Activated CD4-positive, alpha-beta T cell treated with anti-CD3 and anti-CD28 coated beads, Interleukin-2, amount 50 U/mL, for 48 hours (primary cell): ENCODE measurements at regions not wholly inside any gene's neighbourhood (a gene's known extent, or its start where the extent isn't known, plus 50 kb on each side); places are given as distances from the start of the nearest gene placed in this dataset.
A peak's percentile ranks its signal among the peaks of the same experiment; 100 is the strongest.
"Not testable (repeated sequence)": the region's sequence is repeated elsewhere in the genome, so short reads cannot be mapped to it uniquely, and the experiment has no call there.

Experiments used
- DNase-seq, 2 experiments: peaks; one replicate each; pipeline ENCODE4 v3.0.0-alpha.2; 2020

DNA sequence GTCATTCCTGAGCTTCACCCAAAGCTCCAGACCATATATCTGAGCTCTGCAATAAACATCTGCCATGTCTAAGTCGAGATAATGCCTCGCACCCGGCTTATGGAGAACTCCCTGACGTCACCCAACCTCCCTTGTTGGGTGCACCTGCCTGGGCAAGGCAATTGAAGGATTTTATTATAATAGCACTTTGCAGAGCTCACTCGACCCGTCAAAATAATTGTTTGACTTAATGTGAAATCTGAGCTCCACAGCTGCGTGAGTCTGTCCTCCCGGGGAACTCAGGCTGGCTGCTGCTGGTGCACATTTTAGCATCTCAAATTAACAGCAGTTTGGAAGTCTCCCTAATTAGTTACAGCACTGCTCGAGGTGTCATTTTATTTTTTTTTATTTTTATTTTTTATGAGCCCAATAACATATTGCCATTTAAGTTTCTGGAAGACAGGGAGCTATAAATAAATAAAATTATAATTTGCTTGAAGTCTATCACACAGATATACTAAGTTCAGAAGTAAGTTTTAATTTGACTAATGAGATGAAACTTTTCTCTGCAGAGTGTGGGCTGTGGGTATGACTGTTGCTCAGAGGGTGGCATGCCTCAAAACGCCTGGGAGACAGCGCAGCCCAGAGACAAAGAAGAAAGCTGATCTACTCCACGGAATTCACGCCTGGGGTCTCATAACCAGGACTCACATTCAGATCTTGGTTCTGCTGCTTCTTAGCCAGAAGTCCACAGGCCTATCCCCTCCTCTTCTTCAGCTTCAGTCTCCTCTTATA is 401.4 kb upstream of the C16orf82 start:
- DNase-seq = peak; percentile 1 to 11

DNA sequence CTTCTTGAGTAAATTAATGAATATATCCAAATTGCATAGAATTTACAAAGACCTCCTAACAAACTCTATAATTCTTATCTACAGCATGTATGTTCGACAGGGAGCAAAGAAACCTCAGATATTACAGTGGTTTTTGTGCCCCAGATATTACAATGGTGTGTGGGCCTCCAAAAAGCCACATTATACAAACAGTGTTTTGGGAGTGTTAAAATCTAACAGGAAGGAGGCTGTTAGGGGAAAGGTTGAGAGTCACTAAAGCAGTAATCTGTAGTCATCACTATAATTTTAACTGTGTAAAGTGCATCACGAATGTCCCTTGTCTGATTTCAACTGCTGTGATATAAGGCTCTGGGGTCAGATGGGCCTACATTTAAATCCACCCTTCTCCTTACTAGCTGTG is 400.2 kb upstream of the C16orf82 start:
- DNase-seq = no peak

DNA sequence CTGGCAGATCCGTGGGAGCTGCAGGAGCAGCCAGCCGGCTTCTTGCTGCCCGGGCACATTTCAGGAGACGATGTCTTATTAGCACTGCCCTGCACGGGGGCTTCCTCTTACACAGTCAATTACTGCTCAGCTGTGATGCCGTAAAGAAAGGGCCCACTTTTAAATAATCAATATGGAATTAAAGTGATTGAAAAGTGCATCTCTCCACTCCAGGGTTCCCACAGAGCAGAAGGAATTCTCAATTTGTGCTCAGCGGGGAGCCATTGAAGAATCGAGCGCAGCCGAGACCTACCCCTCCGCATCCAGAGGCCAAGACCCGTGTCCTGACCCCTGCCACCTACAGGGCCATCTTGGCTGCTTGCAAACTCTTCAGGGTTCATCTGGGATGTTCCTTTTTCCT is 399.4 kb upstream of the C16orf82 start:
- no peak for DNase-seq

DNA sequence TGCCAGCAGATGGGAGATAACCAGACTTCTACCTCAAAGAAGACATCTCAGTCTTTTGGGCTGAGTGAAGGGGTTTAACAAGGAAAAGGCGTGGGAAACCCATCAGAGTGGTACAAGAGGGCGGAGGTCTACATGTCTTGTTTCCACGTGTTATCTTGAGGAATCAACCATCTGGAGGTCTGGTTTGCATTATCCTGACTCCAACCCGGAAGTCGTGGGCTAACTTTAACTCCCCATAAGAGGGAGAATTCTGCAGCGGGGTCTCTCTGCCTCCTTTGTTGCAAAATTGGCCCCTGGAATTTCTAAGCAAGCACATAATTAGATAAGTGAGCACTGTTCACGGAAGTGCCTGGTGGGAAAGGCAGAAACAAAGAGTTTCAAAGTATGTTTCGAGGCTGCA is 398.7 kb upstream of the C16orf82 start:
- DNase-seq = no peak

DNA sequence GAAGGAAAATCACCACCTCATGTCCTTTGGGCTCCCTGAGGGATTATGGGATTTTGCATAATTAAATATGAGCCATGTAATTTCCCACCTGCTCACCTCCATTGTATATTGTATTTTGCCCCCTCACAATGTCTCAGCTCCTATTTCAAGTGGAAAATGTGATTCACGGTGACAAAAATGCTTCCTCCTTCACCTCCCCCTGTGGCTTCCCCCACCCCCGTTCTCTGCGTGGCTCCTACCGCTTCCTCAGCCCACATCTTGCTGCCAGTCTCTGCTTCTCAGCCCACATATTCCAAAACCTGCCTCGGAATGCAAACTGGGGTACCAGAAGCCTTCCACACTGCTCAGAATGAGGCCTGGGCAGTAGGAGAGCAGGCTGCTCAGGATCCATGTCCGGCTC is 394.5 kb upstream of the C16orf82 start:
- DNase-seq = peak; percentile 17 to 41

DNA sequence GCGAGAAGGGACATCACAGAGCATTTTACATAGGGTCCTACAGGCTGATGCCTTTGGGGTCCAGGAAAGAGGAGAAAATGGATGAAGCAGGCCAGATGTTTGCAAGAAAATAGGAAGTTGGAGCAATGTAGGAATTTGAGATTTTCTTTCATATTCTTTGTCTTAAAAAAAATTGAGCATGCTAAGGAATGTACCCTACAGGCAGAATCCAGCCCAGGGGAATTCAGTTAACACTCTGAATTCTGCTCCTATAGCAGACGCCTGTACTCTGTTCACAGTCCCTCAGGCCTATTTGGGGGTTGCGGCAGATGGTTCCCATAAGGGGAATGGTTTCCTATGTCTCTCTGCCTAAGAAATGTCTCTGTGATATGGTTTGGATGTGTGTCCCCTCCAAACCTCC is 393.7 kb upstream of the C16orf82 start:
- no peak for DNase-seq

DNA sequence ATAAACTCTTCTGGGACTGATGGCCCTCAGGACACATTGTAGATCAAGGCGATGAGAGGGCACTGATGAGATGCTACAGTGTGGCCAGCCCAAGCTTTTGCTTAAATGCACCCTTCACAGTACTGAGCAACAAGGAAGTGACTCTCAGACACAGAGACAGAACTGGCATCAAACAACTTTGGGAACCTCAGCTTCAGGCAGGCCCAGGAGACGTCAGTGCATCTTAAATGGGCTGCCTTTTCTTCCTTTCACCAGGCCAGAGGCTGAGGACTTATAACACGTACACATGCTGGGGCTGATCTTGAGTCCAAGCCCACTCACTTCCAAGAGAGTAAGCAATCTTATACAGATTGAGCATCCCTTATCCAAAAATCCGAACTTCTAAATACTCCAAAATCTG is 386.1 kb upstream of the C16orf82 start:
- no peak for DNase-seq

DNA sequence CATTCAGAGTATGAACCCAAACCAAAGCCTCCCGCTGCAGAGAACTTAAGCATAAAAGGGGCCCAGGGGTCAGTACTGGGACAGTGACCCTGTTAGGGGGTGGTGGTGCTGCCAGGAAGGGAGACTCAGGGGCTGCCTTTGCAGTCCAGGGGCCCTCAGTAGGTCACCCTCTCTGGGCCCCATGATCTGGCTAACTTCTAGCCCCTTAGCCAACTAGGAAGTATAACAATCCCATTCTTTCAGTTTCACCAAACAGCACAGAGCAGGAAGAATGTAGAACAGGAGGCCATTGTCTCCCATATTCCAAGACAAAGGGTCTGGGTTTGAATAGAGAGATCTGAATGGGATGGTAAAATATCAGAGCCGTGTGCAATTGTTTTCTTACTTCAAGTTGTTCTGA is 378.6 kb upstream of the C16orf82 start:
- no peak for DNase-seq

DNA sequence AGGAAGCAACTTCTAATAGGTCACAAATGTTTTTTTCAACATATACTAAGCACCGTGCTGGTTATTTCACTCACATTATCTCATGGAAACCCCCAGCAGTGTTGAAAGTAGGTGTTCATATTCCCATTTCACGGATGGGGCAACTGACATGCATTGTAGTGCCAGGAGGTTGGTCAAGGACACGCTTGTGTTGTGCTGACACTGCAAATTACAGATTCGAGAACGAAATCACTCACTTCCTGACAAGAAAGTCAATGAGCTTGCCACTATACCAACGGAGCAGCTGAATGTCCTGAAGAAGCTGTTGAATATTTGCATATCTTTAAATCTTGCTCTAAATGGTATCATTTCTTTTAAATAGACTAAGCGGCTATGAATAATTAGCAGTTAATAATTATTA is 378.0 kb upstream of the C16orf82 start:
- DNase-seq = no peak

DNA sequence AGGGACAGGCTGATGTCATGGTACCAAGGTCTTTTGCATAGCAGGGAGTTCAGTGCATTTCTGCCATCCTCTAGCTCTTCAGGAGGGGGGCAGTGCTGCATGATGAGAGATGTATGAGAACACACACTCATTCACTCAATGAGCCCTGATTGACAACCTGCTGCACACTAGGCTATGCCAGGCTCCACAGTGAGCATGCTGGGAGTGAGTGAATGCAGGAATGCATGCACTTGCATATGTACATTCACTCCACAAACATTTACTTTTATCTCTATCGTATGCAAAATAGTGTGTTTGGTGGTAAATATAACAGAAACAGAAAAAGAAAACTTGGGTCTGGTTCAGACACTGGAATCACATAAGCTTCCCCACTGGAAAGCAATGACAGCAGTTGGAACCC is 374.1 kb upstream of the C16orf82 start:
- DNase-seq = no peak

DNA sequence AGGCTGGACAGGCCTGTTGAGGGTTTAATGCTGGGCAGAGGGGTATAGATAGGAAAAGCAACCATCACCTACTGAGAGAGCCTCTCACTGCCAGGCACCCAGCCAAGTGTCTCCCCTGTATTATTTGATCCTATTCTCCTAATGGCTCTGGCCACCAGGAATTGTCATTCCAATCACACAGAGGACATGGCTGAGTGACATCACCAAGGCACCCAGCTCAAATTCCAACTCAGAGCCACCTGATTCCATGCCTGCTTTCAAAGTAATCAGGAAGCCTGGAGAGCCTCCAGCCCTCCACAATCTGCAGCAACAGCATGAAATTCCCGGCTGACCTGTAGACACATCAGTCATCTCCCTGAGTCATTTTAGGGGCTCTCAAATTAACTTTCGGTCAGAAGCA is 368.9 kb upstream of the C16orf82 start:
- no peak for DNase-seq

DNA sequence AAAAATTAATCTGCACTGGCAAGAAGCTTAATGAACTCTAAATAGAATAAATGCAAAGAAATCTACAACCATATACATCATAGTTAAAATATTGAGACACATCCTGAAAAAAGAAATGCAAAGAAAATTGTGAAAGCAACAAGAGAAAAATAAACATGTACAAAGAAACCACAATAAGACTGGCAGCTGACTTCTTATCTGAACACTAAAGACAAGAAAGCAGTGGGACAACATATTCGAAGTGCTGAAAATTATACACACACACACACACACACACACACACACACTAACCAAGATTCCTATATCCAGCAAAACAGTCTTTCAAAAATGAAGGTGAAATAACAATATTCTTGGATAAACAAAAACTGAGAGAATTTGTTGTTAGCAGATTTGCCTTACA is 366.5 kb upstream of the C16orf82 start:
- no peak for DNase-seq

DNA sequence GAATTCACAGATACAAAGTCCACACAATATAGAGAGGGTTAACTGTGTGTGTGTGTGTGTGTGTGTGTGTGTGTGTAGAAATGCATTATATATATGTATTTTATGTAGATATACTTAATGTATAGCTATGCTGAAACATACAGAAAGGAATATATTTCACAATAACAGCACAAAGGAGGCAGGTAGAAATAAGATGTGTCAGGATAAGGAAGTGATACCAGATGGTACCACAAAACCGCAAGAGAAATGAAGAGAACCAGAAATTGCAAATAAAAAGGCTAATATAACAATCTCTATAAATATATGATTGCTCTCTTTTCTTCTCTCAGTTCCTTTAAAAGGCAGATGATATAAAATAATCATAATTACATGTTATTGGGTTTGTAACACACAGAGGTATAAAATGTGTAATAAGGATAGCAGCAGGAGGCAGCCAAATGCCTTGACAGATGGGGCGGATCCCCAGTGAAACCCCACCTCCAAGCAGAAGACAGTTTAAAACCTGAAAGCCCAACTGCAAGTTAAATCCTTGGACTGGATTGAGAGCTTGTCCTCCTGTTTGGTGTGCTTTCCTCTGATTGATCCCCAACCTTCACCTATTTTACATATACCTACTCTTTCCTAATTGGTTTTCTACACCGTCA is 365.4 kb upstream of the C16orf82 start:
- no peak for DNase-seq

DNA sequence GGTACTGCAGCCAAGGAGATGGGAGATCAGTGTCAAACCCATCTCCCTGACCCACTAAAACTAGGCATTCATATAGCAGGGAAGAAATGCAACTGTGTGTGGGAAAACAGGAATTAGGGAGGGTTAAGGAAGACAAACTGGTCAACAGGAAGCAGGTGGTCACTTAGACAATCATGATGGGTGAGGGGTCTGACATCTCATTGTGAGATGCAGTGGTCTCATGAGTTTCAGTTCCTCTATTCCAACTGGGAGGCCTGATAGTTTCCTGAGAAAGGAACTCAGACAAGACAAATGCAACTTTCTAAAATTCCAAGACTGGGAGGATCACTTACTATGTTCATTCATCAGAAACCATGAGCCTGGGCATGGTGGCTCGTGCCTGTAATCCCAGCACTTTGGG is 361.4 kb upstream of the C16orf82 start:
- no peak for DNase-seq

DNA sequence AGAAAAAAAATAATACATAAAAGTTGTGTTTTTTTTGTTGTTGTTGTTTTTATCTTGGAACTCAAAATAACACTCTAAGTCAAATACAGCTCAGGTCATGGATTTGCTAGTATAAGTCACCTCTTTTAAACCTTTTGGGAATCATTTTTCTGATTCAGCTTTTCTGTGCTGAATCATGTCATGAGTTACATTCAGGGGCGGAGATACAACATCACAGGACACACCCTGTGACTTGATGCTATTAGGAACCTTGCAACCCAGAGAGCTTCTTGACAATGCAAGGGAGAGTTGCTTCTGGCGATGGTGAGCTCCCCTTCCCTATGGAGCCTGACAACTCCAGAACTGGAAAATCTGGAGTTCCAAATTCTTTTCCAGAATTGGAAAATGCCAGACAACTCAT is 358.3 kb upstream of the C16orf82 start:
- DNase-seq = no peak

DNA sequence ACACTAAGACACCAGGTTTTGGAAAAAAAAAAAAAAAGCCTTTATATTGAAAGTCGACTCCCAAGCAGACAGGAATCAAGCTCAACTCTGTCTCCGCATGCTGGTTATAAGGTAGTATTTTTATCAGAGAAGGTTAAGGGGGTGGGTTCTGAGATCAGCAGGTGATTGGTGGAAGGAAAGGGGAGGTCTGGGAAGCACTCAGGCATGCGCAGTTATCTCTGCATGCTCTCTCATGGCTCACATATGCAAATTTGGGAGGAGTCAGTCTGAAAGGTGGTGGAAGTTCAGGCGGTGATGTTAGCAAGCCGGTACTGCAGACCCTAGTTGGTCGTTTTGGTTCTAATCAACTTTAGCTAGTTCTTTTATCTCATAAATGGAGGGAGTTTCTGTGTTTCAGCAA is 357.6 kb upstream of the C16orf82 start:
- no peak for DNase-seq

DNA sequence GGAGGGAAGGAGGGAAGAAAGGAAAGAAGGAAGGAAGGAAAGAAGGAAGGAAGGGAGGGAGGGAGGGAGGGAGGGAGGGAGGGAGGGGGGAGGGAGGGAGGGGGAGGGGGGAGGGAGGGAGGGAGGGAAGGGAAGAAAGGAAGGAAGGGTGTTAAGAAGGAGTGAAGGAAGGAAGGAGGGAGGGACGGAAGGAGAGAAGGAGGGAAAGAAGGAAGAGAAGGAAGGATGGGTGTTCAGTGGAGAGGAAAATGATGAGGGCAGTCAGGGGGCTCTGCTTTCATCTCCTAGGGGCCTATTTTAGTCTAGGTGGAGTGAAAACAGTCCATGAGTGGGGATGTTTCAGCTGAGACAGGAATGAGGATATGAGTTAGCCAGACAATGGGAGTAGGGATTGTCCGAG is 357.0 kb upstream of the C16orf82 start:
- no peak for DNase-seq

DNA sequence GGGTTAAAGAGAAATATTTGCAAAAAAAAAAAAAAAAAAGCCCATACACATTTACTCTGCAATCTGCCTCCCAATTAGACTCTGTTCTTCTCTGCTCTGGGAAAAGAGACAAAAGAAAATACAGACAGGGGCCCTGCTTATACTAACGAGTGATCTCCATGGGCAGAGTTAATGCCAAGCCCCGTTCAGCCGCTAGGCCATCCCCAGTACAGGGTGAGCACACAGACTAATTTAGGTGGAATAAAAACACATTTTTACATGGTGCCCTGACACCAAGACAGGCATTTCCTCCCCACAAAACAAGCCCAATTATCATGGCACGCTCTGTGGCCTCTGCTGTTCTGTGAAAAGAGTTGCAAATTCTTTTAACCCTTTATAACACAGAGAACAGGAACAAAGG is 356.3 kb upstream of the C16orf82 start:
- no peak for DNase-seq

DNA sequence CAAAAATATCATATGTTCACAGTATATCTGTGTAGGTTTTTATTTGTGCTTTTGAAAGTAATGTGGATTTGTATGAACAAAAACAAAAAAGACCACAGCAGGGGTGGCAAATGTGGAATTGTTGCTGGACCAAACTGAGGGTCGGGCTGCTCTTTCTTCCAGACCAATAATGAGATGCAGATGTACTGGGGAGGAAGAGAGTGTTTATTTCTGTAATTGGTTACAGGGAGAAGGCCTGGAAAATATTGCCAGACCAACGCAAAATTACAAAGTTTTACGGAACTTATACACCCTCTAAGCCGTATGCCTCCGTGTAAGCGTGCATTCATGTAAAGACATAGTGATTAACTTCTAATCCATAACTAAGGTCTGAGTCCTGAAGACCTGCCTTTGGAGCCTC is 353.9 kb upstream of the C16orf82 start:
- DNase-seq = no peak

DNA sequence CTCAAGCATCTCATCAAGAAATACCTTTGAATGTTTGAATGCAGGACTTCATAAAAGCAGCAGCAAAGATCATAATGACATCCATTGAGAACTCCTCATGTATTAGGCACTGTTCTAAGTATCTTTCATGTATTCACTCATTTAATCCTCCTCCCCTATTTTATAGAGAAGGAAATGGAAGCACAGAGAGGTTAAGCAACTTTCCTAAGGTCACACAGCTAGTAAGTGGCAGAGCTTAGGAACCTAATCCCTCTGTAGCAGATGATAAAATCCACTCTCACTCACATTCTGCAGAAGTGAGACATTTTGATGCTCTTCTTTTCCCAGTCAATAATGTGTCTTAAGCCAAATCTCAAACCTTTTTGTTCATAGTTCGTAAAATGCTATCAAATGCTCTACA is 350.8 kb upstream of the C16orf82 start:
- DNase-seq = no peak

DNA sequence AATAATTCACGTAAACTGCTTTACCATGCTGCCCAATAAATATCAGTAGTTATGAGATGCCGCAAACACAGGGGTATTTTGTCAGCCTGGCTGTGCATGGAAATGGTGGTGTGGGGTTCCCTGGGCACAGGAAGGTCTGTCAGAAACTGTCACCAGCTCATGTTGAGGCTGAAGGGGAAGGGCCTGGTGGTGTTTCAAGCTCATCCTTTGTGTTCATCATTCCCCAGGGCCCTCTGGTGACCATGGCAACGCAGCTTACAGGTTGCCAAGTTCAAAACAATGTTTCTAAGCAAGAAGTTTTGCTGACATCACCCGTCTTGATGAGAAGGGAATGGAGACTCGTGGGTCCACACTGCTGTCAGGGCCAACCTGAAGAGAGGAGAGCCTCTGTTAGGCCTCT is 348.9 kb upstream of the C16orf82 start:
- no peak for DNase-seq

DNA sequence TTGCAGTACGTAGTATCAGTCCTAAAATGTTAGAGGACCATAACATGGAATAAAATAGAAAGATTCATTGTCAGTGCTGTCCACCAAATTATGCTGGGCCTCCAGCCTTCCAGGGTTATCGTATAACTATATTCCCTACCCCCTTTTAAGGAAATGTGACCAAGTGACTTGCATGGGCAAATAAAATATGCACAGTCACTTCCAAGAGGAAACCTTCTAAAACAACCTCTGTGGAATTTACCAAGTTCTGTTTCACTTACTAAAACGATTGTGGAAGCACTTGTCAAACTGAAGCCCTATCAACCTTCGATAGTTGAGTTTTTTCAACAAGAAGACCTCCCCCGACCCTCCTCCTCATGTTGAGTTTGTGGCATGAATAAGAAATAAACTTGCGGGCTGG is 345.4 kb upstream of the C16orf82 start:
- DNase-seq = no peak

DNA sequence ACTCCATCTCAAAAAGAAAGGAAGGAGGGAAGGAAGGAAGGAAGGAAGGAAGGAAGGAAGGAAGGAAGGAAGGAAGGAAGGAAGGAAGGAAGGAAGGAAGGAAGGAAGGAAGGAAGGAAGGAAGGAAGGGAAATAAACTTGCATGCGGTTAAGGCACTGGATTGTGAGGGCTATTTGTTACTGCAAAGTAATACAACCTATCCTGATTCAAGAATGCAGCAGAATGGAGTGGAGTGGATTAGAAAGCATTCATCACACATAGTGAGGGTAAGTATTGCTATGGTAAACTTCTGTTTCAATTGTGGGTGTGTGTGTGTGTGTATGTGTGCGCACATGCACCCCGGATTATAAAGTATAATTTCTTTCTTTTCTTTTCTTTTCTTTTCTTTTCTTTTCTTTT is 344.8 kb upstream of the C16orf82 start:
- not testable (repeated sequence) for DNase-seq

DNA sequence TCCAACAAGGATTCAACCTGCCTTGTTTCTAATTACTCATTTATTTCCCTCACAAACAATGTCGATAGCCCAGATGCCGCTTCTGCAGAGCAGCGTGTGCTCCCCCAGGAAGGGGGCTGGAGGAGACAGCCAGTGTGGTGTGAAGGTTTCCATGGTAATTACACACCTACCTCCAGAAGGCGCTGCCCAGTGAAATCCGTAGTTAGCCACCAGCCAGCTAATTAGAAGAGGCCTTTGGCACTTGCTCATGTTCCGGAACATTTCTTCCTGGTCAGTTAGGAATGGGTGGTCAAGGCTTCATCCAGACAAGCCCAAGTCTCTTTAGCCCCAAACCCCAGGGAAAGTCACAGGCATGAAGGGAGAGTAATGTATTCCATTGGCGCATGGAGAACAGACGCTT is 342.5 kb upstream of the C16orf82 start:
- DNase-seq = no peak

DNA sequence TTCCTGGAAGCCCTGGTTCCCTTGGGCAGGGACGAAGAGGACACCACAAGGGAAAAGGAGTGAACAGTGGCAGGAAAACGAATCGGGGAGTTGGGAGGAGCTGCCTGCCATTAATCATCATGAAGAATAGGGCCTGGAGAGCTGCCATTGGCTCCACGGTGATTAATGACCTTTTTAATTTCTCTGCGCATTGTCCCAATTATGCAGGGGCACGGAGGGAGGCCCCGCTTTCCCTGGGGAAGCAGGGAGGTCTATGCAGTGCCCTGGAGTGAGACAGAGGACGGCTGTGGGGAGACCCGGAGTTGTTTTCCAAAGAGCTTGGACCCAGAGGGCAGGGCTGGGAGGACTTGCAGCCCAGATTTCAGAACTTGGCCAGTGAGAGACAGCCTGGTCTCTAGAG is 338.9 kb upstream of the C16orf82 start:
- no peak for DNase-seq
